ENCODE measurements at regions not wholly inside any gene's neighbourhood (a gene's known extent, or its start where the extent isn't known, plus 50 kb on each side); places are given as distances from the start of the nearest gene placed in this dataset.

GRCh38 chr12:34107016-34107415 lies 84.7 kb downstream of the ALG10 start:
- TF ChIP-seq POLR2A (IDR thresholded peaks at IDR 0.05; ENCODE audit: low read depth, low read length) (no peak), CTCF (IDR thresholded peaks at IDR 0.05; ENCODE audit: extremely low read depth in 1 of 2, insufficient read depth in 1 of 2, low read depth in 1 of 2, low read length in 2 of 2) (no peak), EZH2 (IDR thresholded peaks at IDR 0.05; ENCODE audit: borderline replicate concordance, low read depth, low read length, severe bottlenecking) (no peak), POLR2AphosphoS5 (IDR thresholded peaks at IDR 0.05; ENCODE audit: insufficient read depth, low read depth, low read length) (no peak), MYC (IDR thresholded peaks at IDR 0.05; ENCODE audit: low read depth, low read length) (no peak), JUN (IDR thresholded peaks at IDR 0.05; ENCODE audit: borderline replicate concordance, insufficient read depth, insufficient read length, low read depth) (no peak), FOS (IDR thresholded peaks at IDR 0.05; ENCODE audit: borderline replicate concordance, insufficient read depth, low read length) (no peak), MAX (IDR thresholded peaks at IDR 0.05; ENCODE audit: insufficient read depth, insufficient read length) (no peak), GATA2 (IDR thresholded peaks at IDR 0.05; ENCODE audit: insufficient read depth, insufficient read length, low read depth, low read length) (no peak)
